Psoas muscle (tissue), 7 donors: ENCODE measurements at regions not wholly inside any gene's neighbourhood (a gene's known extent, or its start where the extent isn't known, plus 50 kb on each side); places are given as distances from the start of the nearest gene placed in this dataset.
"Not testable (repeated sequence)": the region's sequence is repeated elsewhere in the genome, so short reads cannot be mapped to it uniquely, and the experiment has no call there.

Experiments used
- ATAC-seq, 4 donors: fragments of 200-7000 bp; cut with Tn5 transposase; one replicate each; pipeline ENCODE4 v1.9.1; 2020; ENCODE audit warnings: moderate library complexity in 3 of 4, mild to moderate bottlenecking in 2 of 4
- DNase-seq, 2 donors: peaks; one replicate each; pipeline ENCODE4 v3.0.0-alpha.2; 2020
- H3K27ac ChIP-seq: fragments of 200-600 bp; one replicate; pipeline ENCODE4 v1.8.0; 2022
- H3K27me3 ChIP-seq, 3 donors: fragments of 200-600 bp in 1 of 3; one replicate each; pipeline versions ENCODE4 v1.6.1 to v1.8.0; 2013 to 2022; ENCODE audit warnings: low read length in 2 of 3, mild to moderate bottlenecking in 2 of 3, moderate library complexity in 1 of 3; ENCODE audit not compliant: insufficient read depth in 3 of 3
- H3K36me3 ChIP-seq, 2 donors: fragments of 200-600 bp in 1 of 2; one replicate each; pipeline versions ENCODE4 v1.6.1 to v1.8.0; 2013 to 2022; ENCODE audit warnings: low read depth in 1 of 2, mild to moderate bottlenecking in 1 of 2, moderate library complexity in 1 of 2; ENCODE audit not compliant: insufficient read depth in 1 of 2
- H3K4me1 ChIP-seq: fragments of 200-600 bp; one replicate; pipeline ENCODE4 v1.8.0; 2022
- H3K4me3 ChIP-seq: fragments of 200-600 bp; one replicate; pipeline ENCODE4 v1.8.0; 2022; ENCODE audit warnings: mild to moderate bottlenecking
- H3K9me3 ChIP-seq: fragments of 200-600 bp; one replicate; pipeline ENCODE4 v1.8.0; 2022
- WGBS, 3 donors: extraction: QIAGEN DNeasy Blood & Tissue Kit; methylation state at CpG; one replicate each; pipeline versions ENCODE4 v1.1.6 to v1.1.7; 2013; 5-methylcytosine and 5-hydroxymethylcytosine counted together
- intact Hi-C, 2 donors: fragments of 100-400 bp; cut with DNase I; formaldehyde crosslinking; loops; one replicate each; pipeline versions ENCODE4 v1.11.0 to v1.14.2; 2022
- TF ChIP-seq, protein P1 (sequence below): fragments of 200-600 bp; IDR thresholded peaks from one replicate; pipeline ENCODE4 v1.8.0; 2022; ENCODE audit warnings: antibody characterized with exemption
- donor health status: healthy with polysubstance abuse.
- donor health status: DM: no; HTN: no; CAD: no; lungs with moderate emphysema.
- donor health status: Bipolar disorder and iron deficiency.
- donor health status: healthy.
- donor health status: DM: yes; HTN: yes; CAD: no.
- donor health status: DM: no; HTN: no; CAD: no.
- donor health status: DM: yes; HTN: yes; CAD: no.

DNA sequence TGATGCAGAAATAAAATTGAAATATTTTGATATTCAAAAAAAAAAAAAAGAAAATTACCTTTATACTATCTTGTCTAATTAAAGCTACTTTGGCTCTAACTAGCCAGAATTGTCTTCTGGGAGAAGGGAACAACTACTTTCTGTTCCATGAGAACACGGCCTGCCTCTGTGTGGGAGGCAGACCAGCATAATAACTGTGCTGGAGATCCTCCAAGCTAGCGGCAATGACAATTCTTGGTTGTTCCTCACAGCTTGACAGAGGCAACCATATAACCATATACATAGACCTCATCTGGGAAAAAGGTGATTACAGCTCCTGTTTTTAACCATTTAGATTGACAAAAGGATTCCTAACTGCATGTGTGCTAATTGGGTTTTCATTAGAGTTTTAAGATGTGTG, 95.7 kb downstream of the RBMX2 start:
- DNase-seq (no peak), ATAC-seq (no peak)
- 33 to 57% (median 41%) methylated on average over 2 of the region's 2 CpGs for WGBS, 3 donors

DNA sequence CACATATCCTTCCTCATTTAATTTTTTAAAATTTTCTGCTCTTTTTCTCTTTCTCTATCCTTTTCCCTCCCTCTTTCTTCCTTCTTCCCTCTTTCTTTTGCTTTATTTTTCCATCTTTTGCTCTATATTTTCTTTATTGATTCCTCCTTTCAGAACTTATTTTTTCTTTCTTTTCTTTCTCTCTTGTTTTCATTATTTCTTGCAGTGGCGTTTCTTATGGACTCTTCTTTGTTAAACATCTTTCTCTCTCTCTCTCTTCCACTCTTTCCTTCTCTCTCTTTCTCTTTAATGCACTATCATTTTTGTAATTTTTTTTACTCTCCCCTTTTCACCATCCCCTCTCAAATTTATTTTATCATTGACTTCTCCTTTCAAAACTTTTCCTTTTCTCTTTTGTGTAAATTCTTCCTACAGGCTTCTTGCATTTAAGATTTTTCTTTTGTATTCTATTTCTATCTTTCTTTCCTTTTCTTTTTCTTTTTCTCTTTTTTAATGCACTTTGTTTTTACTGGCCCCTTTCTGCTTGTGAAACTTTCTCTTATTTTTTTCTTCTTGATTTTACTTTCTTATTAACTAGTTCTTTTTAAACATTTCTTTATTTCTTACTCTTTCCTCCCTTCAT, 97.0 kb downstream of the RBMX2 start:
- Histone ChIP-seq H3K4me3 (no peak overlapping the region), H3K27me3 (peaks cover 0 to 10% (median 0%) of the 10 kb centered on the region in 3 donors), H3K9me3 (no peaks in the 10 kb centered on the region), H3K36me3 (no peaks in the 10 kb centered on the region), H3K27ac (no peak overlapping the region), H3K4me1 (no peaks in the 10 kb centered on the region)
- 69 to 93% (median 82%) methylated on average over 1 of the region's 1 CpG for WGBS, 3 donors
- no peak for DNase-seq
- TF ChIP-seq, protein P1, sequence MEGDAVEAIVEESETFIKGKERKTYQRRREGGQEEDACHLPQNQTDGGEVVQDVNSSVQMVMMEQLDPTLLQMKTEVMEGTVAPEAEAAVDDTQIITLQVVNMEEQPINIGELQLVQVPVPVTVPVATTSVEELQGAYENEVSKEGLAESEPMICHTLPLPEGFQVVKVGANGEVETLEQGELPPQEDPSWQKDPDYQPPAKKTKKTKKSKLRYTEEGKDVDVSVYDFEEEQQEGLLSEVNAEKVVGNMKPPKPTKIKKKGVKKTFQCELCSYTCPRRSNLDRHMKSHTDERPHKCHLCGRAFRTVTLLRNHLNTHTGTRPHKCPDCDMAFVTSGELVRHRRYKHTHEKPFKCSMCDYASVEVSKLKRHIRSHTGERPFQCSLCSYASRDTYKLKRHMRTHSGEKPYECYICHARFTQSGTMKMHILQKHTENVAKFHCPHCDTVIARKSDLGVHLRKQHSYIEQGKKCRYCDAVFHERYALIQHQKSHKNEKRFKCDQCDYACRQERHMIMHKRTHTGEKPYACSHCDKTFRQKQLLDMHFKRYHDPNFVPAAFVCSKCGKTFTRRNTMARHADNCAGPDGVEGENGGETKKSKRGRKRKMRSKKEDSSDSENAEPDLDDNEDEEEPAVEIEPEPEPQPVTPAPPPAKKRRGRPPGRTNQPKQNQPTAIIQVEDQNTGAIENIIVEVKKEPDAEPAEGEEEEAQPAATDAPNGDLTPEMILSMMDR = no peak
- ATAC-seq = no peak
- intact Hi-C loops = no loop called here

More for the DNA sequence above, 95.7 kb downstream of the RBMX2 start:
- no peaks in the 10 kb centered on the region for H3K36me3 ChIP-seq
- H3K27me3 ChIP-seq = peaks cover 0 to 13% (median 0%) of the 10 kb centered on the region in 3 donors
- H3K4me3 ChIP-seq = no peak overlapping the region
- TF ChIP-seq, protein P1 = no peak
- intact Hi-C loops = no loop called here
- no peaks in the 10 kb centered on the region for H3K9me3 ChIP-seq
- H3K27ac ChIP-seq = no peak overlapping the region
- no peaks in the 10 kb centered on the region for H3K4me1 ChIP-seq

DNA sequence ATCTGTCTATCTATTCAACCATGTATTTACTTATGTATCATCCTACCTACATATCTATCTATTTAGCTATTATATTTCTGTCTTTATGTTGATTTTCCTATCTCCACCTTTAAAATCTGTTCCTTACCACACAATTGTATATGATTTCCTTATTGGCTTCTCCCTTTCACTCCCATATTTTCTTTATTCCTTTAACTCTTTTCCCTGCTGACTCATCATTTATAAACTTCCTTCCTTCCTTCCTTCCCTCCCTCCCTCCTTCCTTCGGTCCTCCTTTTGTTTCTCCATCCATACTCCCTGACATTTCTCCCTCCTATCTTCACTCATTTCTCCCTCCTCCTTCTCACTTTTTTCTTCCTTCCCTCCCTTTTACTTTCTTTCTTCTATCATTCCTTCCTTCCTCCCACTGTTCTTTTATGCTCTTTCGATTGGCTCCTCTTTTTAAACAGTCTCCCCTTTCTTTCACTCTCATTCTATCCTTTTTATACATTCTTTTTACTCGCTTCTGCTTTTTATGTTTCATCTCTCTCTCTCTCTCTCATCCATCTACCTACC, 100.3 kb downstream of the RBMX2 start:
- no peak overlapping the region for H3K4me3 ChIP-seq
- H3K27ac ChIP-seq = no peak overlapping the region
- peaks cover 0 to 10% (median 0%) of the 10 kb centered on the region in 3 donors for H3K27me3 ChIP-seq
- no peaks in the 10 kb centered on the region for H3K36me3 ChIP-seq
- 59 to 74% (median 67%) methylated on average over 3 of the region's 3 CpGs for WGBS, 3 donors
- no peaks in the 10 kb centered on the region for H3K9me3 ChIP-seq
- H3K4me1 ChIP-seq = no peaks in the 10 kb centered on the region
- no peak for DNase-seq
- TF ChIP-seq, protein P1 = no peak
- no peak for ATAC-seq
- intact Hi-C loops = no loop called here

DNA sequence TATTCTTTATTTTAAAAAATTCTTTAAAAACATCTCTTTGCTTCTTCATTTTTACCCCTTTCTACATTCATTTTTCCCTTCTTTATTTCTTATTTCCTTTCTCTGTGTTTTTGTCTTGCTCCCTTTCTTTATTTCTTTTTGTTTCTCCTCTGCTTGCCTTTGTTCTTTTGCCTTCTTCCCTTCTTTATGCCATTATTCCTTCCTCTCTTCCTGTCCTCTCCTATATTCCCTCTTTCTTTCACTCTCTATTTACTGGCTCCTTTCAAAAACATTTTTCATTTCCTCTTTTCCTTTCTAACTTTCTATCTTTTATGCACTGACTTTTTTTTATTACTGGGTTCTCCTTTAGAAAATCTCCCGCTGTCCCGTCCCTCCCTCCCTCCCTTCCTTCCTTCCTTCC, 102.2 kb downstream of the RBMX2 start:
- TF ChIP-seq, protein P1 = no peak
- ATAC-seq (no peak), DNase-seq (no peak)
- H3K27ac ChIP-seq = no peak overlapping the region
- peaks cover 0 to 14% (median 0%) of the 10 kb centered on the region in 3 donors for H3K27me3 ChIP-seq
- intact Hi-C loops = no loop called here
- no peaks in the 10 kb centered on the region for H3K9me3 ChIP-seq
- no peaks in the 10 kb centered on the region for H3K4me1 ChIP-seq
- H3K36me3 ChIP-seq = no peaks in the 10 kb centered on the region
- 78 to 84% (median 83%) methylated on average over 2 of the region's 2 CpGs for WGBS, 3 donors
- no peak overlapping the region for H3K4me3 ChIP-seq

DNA sequence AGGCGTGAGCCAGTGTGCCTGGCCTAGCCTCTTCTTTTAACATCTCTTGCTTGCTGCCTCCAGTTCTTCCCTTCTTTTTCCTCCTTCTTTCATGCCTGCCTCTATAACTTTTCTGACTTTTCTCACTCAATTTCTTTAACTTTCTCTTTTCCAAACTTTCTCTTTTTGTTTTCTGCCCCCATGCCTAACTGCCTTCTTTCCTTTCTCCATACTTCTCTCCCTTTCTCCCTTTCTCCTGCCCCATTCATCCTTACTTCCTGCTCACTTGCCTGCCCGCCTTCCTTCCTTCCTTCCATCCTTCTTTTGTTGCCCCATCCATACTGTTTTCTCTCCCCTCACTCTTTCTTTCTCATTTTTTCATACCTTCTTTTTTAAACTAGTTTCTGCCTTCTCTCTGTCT, 105.2 kb downstream of the RBMX2 start:
- H3K36me3 ChIP-seq = no peaks in the 10 kb centered on the region
- TF ChIP-seq, protein P1 = no peak
- no peak overlapping the region for H3K4me3 ChIP-seq
- H3K27me3 ChIP-seq = peaks cover 0 to 11% (median 0%) of the 10 kb centered on the region in 3 donors
- ATAC-seq = no peak
- H3K27ac ChIP-seq = no peak overlapping the region
- intact Hi-C loops = no loop called here
- no peaks in the 10 kb centered on the region for H3K9me3 ChIP-seq
- DNase-seq = no peak
- no peaks in the 10 kb centered on the region for H3K4me1 ChIP-seq
- WGBS, 3 donors = 64 to 88% (median 82%) methylated on average over 2 of the region's 2 CpGs

DNA sequence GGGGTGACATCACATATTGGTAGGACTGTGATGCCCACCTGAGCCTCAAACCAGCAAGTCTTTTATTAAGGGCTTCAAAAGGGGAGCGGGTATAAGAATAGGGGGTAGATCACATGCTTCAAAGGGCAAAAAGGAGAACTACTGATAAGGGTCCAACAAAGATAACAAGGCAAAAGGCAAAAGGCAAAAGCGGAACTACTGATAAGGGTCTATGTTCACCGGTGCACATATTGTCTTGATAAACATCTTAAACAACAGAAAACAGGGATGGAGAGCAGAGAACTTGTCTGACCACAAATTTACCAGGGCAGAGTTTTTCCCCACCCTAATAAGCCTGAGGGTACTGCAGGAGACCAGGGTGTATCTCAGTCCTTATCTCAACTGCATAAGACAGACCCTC, 110.7 kb downstream of the RBMX2 start:
- intact Hi-C loops, H3K27ac ChIP-seq, H3K36me3 ChIP-seq, H3K9me3 ChIP-seq, H3K4me1 ChIP-seq, DNase-seq, ATAC-seq, H3K4me3 ChIP-seq: not testable (repeated sequence)
- WGBS, 3 donors = 81 to 100% (median 91%) methylated on average over 3 of the region's 3 CpGs
- peaks cover 0 to 16% (median 0%) of the 10 kb centered on the region in 3 donors for H3K27me3 ChIP-seq
